Tibial artery (tissue), 4 donors: ENCODE measurements at regions not wholly inside any gene's neighbourhood (a gene's known extent, or its start where the extent isn't known, plus 50 kb on each side); places are given as distances from the start of the nearest gene placed in this dataset.
"Not testable (repeated sequence)": the region's sequence is repeated elsewhere in the genome, so short reads cannot be mapped to it uniquely, and the experiment has no call there.

ENCODE experiments used
- DNase-seq, 2 donors: peaks; one replicate each; pipeline ENCODE4 v3.0.0-alpha.2; 2019
- H3K27ac ChIP-seq, 2 donors: fragments of 200-600 bp; sonication (generic) in 1 of 2; 1 replicate in 1 of 2; 2 replicates in 1 of 2; pipeline ENCODE4 v1.5.1; 2018 to 2019; ENCODE audit warnings: mild to moderate bottlenecking in 1 of 2
- H3K27me3 ChIP-seq, 2 donors: fragments of 200-600 bp; sonication (generic) in 1 of 2; one replicate each; pipeline versions ENCODE4 v1.5.1 to v1.6.0; 2016 to 2019
- H3K36me3 ChIP-seq, 3 donors: fragments of 200-600 bp; sonication (generic) in 2 of 3; one replicate each; pipeline ENCODE4 v1.5.1; 2016 to 2019; ENCODE audit warnings: mild to moderate bottlenecking in 2 of 3
- H3K4me1 ChIP-seq, 4 donors: fragments of 200-600 bp; sonication (generic) in 2 of 4; 1 replicate in 3 of 4; 2 replicates in 1 of 4; pipeline ENCODE4 v1.5.1; 2016 to 2019
- H3K4me3 ChIP-seq, 2 donors: fragments of 200-600 bp; sonication (generic) in 1 of 2; 1 replicate in 1 of 2; 2 replicates in 1 of 2; pipeline ENCODE4 v1.5.1; 2018 to 2019; ENCODE audit warnings: mild to moderate bottlenecking in 2 of 2
- H3K9me3 ChIP-seq, 3 donors: fragments of 200-600 bp; sonication (generic) in 1 of 3; one replicate each; pipeline ENCODE4 v1.5.1; 2016 to 2019
- intact Hi-C: fragments of 100-400 bp; cut with DNase I; formaldehyde crosslinking; loops from one replicate; pipeline ENCODE4 v1.15.0; 2023; ENCODE audit warnings: low total_unique reads
- TF ChIP-seq, protein P1 (sequence below), 2 experiments: fragments of 200-600 bp in 1 of 2; fragments of 450-650 bp in 1 of 2; IDR thresholded peaks; one replicate each; pipeline ENCODE4 v1.5.1; 2017 to 2019; ENCODE audit warnings: antibody characterized with exemption in 2 of 2, mild to moderate bottlenecking in 1 of 2, moderate library complexity in 1 of 2

GRCh38 chr21:35711213-35711612 is 349.1 kb downstream of the SETD4 start:
- intact Hi-C loops: no loop called here
- no peaks in the 10 kb centered on the region for H3K36me3 ChIP-seq
- no peaks in the 10 kb centered on the region for H3K4me1 ChIP-seq
- no peak overlapping the region for H3K27ac ChIP-seq
- H3K4me3 ChIP-seq: no peak overlapping the region
- no peaks in the 10 kb centered on the region for H3K9me3 ChIP-seq
- TF ChIP-seq, protein P1, sequence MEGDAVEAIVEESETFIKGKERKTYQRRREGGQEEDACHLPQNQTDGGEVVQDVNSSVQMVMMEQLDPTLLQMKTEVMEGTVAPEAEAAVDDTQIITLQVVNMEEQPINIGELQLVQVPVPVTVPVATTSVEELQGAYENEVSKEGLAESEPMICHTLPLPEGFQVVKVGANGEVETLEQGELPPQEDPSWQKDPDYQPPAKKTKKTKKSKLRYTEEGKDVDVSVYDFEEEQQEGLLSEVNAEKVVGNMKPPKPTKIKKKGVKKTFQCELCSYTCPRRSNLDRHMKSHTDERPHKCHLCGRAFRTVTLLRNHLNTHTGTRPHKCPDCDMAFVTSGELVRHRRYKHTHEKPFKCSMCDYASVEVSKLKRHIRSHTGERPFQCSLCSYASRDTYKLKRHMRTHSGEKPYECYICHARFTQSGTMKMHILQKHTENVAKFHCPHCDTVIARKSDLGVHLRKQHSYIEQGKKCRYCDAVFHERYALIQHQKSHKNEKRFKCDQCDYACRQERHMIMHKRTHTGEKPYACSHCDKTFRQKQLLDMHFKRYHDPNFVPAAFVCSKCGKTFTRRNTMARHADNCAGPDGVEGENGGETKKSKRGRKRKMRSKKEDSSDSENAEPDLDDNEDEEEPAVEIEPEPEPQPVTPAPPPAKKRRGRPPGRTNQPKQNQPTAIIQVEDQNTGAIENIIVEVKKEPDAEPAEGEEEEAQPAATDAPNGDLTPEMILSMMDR (IDR thresholded peaks at IDR 0.05): no peak
- DNase-seq: no peak
- H3K27me3 ChIP-seq: no peaks in the 10 kb centered on the region

DNA sequence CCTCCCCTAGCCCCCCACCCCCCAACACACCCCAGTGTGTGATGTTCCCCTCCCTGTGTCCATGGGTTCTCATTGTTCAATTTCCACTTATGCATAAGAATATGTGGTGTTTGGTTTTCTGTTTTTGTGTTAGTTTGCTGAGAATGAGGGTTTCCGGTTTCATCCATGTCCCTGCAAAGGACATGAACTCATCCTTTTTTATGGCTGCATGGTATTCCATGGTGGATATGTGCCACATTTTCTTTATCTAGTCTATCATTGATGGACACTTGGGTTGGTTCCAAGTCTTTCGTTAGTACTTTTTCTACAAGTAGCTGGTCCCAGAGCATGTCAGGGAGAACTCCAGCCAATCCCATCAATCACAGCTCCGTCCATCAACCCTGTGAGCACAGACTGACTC is 350.3 kb downstream of the SETD4 start:
- H3K27me3 ChIP-seq, H3K27ac ChIP-seq, DNase-seq, H3K4me3 ChIP-seq, H3K36me3 ChIP-seq, H3K4me1 ChIP-seq, H3K9me3 ChIP-seq, intact Hi-C loops: not testable (repeated sequence)

DNA sequence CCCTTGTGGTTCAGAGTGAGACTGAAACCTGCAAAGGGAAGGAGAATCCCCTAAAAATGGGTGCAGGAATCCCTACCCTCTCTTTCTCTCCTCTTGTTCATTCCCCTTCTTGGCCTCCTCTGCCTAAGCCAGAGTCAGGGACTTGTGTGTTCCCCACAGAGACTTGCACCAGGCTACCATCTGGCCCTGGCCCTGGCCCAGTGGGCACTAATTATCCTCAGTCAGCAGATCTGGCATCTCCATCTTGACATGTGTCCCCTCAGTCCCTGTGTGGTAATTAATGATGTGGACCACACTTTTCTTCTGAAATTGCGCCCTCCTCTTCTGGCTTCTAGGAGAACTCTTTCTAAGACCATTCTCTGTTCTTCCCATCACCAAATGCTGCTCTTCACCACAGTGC is 354.4 kb downstream of the SETD4 start:
- H3K4me1 ChIP-seq: no peaks in the 10 kb centered on the region
- TF ChIP-seq, protein P1 (IDR thresholded peaks at IDR 0.05): no peak
- H3K27me3 ChIP-seq: no peaks in the 10 kb centered on the region
- H3K4me3 ChIP-seq: no peak overlapping the region
- no peak for DNase-seq
- no peak overlapping the region for H3K27ac ChIP-seq
- H3K9me3 ChIP-seq: no peaks in the 10 kb centered on the region
- intact Hi-C loops: no loop called here
- H3K36me3 ChIP-seq: no peaks in the 10 kb centered on the region

- H3K4me3 ChIP-seq: no peak overlapping the region
- H3K27ac ChIP-seq: no peak overlapping the region
- TF ChIP-seq, protein P1 (IDR thresholded peaks at IDR 0.05): no peak
- H3K27me3 ChIP-seq: no peaks in the 10 kb centered on the region
- intact Hi-C loops: no loop called here
- H3K4me1 ChIP-seq: no peaks in the 10 kb centered on the region
- no peak for DNase-seq
- no peaks in the 10 kb centered on the region for H3K36me3 ChIP-seq
- H3K9me3 ChIP-seq: no peaks in the 10 kb centered on the region
Measured at GRCh38 chr21:35705237-35705887, 355.0 kb downstream of the SETD4 start.

DNA sequence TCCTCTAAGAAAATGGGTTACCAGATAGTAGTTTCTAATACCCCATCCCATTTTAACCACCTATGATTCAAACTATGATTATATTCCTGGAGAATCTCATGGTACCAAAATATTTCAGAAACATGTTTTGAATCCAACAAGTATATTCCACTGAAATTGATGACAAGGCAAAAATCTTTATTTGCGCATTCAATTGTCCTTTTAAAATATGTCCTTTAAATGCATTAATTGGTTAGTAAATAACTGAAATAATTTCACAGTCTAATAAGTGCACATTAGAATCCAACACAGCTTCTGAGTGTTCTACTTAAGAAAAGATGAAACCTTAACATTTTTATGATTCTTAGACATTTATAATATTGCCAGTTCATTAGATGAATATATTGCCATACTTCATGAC is 356.6 kb downstream of the SETD4 start:
- no peak overlapping the region for H3K4me3 ChIP-seq
- intact Hi-C loops: no loop called here
- H3K4me1 ChIP-seq: no peaks in the 10 kb centered on the region
- TF ChIP-seq, protein P1 (IDR thresholded peaks at IDR 0.05): no peak
- H3K9me3 ChIP-seq: no peaks in the 10 kb centered on the region
- H3K36me3 ChIP-seq: no peaks in the 10 kb centered on the region
- H3K27me3 ChIP-seq: no peaks in the 10 kb centered on the region
- no peak overlapping the region for H3K27ac ChIP-seq
- no peak for DNase-seq

DNA sequence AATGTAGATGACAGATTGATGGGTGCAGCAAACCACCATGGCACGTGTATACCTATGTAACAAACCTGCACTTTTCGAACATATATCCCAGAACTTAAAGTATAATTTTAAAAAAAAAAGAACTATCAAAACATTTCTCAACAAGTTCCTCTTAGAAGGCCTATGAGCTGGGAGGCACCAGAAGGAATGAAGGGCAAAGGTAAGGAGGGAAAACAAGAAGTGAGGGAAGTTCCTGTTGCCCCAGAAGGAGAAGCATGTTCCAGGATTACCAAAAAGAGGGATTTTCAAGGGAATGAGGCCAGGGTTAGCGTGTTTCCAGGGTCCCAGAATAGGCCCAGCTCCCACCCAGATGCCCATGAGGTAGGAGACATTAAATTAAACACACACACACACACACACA is 361.0 kb downstream of the SETD4 start:
- TF ChIP-seq, protein P1 (IDR thresholded peaks at IDR 0.05): no peak
- Histone ChIP-seq H3K27me3 (no peaks in the 10 kb centered on the region), H3K36me3 (no peaks in the 10 kb centered on the region), H3K4me3 (no peak overlapping the region), H3K4me1 (peaks cover 0 to 10% (median 6%) of the 10 kb centered on the region in 4 donors), H3K27ac (no peak overlapping the region), H3K9me3 (no peaks in the 10 kb centered on the region)
- DNase-seq: no peak
- intact Hi-C loops: no loop called here
